Right atrium auricular region (tissue), 2 donors: ENCODE measurements at regions not wholly inside any gene's neighbourhood (a gene's known extent, or its start where the extent isn't known, plus 50 kb on each side); places are given as distances from the start of the nearest gene placed in this dataset.

Source experiments
- DNase-seq: peaks from one replicate; pipeline ENCODE4 v3.0.0-alpha.2; 2019; ENCODE audit warnings: low spot score
- H3K27ac ChIP-seq, 2 donors: fragments of 200-600 bp; sonication (generic); 1 replicate in 1 of 2; 2 replicates in 1 of 2; pipeline ENCODE4 v1.5.1; 2016 to 2019
- H3K27me3 ChIP-seq, 2 donors: fragments of 200-600 bp; sonication (generic); one replicate each; pipeline versions ENCODE4 v1.5.1 to v1.6.0; 2017 to 2019
- H3K36me3 ChIP-seq: fragments of 200-600 bp; sonication (generic); one replicate; pipeline ENCODE4 v1.5.1; 2016
- H3K4me1 ChIP-seq, 2 donors: fragments of 200-600 bp; sonication (generic); one replicate each; pipeline versions ENCODE4 v1.5.1 to v1.6.0; 2017 to 2019
- H3K4me3 ChIP-seq, 2 donors: fragments of 200-600 bp; sonication (generic); 1 replicate in 1 of 2; 2 replicates in 1 of 2; pipeline ENCODE4 v1.5.1; 2017 to 2019; ENCODE audit warnings: mild to moderate bottlenecking in 1 of 2, moderate library complexity in 1 of 2
- H3K9me3 ChIP-seq, 2 donors: fragments of 200-600 bp; sonication (generic); one replicate each; pipeline ENCODE4 v1.5.1; 2019
- CTCF ChIP-seq, 2 donors: fragments of 200-600 bp; sonication (generic); IDR thresholded peaks; one replicate each; pipeline ENCODE4 v1.5.1; 2019; ENCODE audit warnings: antibody characterized with exemption in 2 of 2

GRCh38 chr16:63223851-63224250 lies 1187.6 kb upstream of the CDH8 start:
- Histone ChIP-seq H3K27ac (no peak overlapping the region), H3K36me3 (no peaks in the 10 kb centered on the region), H3K4me3 (no peak overlapping the region), H3K4me1 (no peaks in the 10 kb centered on the region), H3K9me3 (no peaks in the 10 kb centered on the region), H3K27me3 (no peaks in the 10 kb centered on the region)
- no peak for DNase-seq
- no peak for TF ChIP-seq CTCF (IDR thresholded peaks at IDR 0.05)

GRCh38 chr16:63216696-63217423 lies 1180.6 kb upstream of the CDH8 start:
- H3K9me3 ChIP-seq = no peaks in the 10 kb centered on the region
- no peaks in the 10 kb centered on the region for H3K4me1 ChIP-seq
- H3K4me3 ChIP-seq = no peak overlapping the region
- DNase-seq = no peak
- H3K27me3 ChIP-seq = no peaks in the 10 kb centered on the region
- no peak for TF ChIP-seq CTCF (IDR thresholded peaks at IDR 0.05)
- H3K36me3 ChIP-seq = no peaks in the 10 kb centered on the region
- no peak overlapping the region for H3K27ac ChIP-seq

GRCh38 chr16:63201851-63202250 lies 1165.6 kb upstream of the CDH8 start:
- H3K4me1 ChIP-seq = no peaks in the 10 kb centered on the region
- H3K36me3 ChIP-seq = no peaks in the 10 kb centered on the region
- H3K9me3 ChIP-seq = no peaks in the 10 kb centered on the region
- no peak overlapping the region for H3K4me3 ChIP-seq
- H3K27ac ChIP-seq = no peak overlapping the region
- H3K27me3 ChIP-seq = no peaks in the 10 kb centered on the region
- TF ChIP-seq CTCF (IDR thresholded peaks at IDR 0.05) = no peak
- no peak for DNase-seq

- Histone ChIP-seq H3K36me3 (no peaks in the 10 kb centered on the region), H3K27me3 (no peaks in the 10 kb centered on the region), H3K27ac (no peak overlapping the region), H3K4me1 (no peaks in the 10 kb centered on the region), H3K9me3 (no peaks in the 10 kb centered on the region), H3K4me3 (no peak overlapping the region)
- no peak for TF ChIP-seq CTCF (IDR thresholded peaks at IDR 0.05)
- no peak for DNase-seq
These were observed 1164.7 kb upstream of the CDH8 start for GRCh38 chr16:63200940-63201339.

GRCh38 chr16:63195336-63195735 lies 1159.1 kb upstream of the CDH8 start:
- Histone ChIP-seq H3K4me3 (no peak overlapping the region), H3K27ac (no peak overlapping the region)
- TF ChIP-seq CTCF (IDR thresholded peaks at IDR 0.05) = no peak

GRCh38 chr16:63192980-63193379 lies 1156.7 kb upstream of the CDH8 start:
- Histone ChIP-seq H3K4me3 (no peak overlapping the region), H3K36me3 (no peaks in the 10 kb centered on the region), H3K27ac (no peak overlapping the region), H3K4me1 (no peaks in the 10 kb centered on the region), H3K9me3 (no peaks in the 10 kb centered on the region), H3K27me3 (no peaks in the 10 kb centered on the region)
- no peak for DNase-seq
- TF ChIP-seq CTCF (IDR thresholded peaks at IDR 0.05) = no peak

More at GRCh38 chr16:63195336-63195735, 1159.1 kb upstream of the CDH8 start:
- DNase-seq = no peak
- H3K4me1 ChIP-seq = no peaks in the 10 kb centered on the region
- H3K27me3 ChIP-seq = no peaks in the 10 kb centered on the region
- no peaks in the 10 kb centered on the region for H3K36me3 ChIP-seq
- H3K9me3 ChIP-seq = no peaks in the 10 kb centered on the region
